GM18868 (cell line): ENCODE measurements at regions not wholly inside any gene's neighbourhood (a gene's known extent, or its start where the extent isn't known, plus 50 kb on each side); places are given as distances from the start of the nearest gene placed in this dataset.

Experiments
- ATAC-seq: cut with Tn5 transposase; IDR thresholded peaks from one replicate; pipeline ENCODE4 v1.9.1; 2021; ENCODE audit warnings: mild to moderate bottlenecking, moderate library complexity; ENCODE audit not compliant: unreplicated experiment

- ATAC-seq: no peak
Observed at GRCh38 chr5:38101897-38102296, 156.5 kb upstream of the EGFLAM start.

GRCh38 chr5:38099205-38100168, 158.9 kb upstream of the EGFLAM start:
- no peak for ATAC-seq

GRCh38 chr5:38094889-38095288, 163.5 kb upstream of the EGFLAM start:
- ATAC-seq: no peak

- ATAC-seq: no peak
Observed at GRCh38 chr5:38093855-38094254, 164.5 kb upstream of the EGFLAM start.

- no peak for ATAC-seq
Observed at GRCh38 chr5:38086777-38087176, 171.6 kb upstream of the EGFLAM start.

- ATAC-seq: no peak
Observed at GRCh38 chr5:38079620-38080402, 178.5 kb upstream of the EGFLAM start.

GRCh38 chr5:38078161-38078560, 180.2 kb upstream of the EGFLAM start:
- no peak for ATAC-seq

GRCh38 chr5:38077652-38078051, 180.7 kb upstream of the EGFLAM start:
- ATAC-seq: no peak

- ATAC-seq: no peak
Observed at GRCh38 chr5:38071831-38072694, 186.3 kb upstream of the EGFLAM start.

- ATAC-seq: no peak
Observed at GRCh38 chr5:38070304-38070950, 187.9 kb upstream of the EGFLAM start.

GRCh38 chr5:38069360-38069759, 189.0 kb upstream of the EGFLAM start:
- no peak for ATAC-seq

- ATAC-seq: no peak
Observed at GRCh38 chr5:38060354-38060753, 198.0 kb upstream of the EGFLAM start.

- ATAC-seq: no peak
Observed at GRCh38 chr5:38059876-38060275, 198.5 kb upstream of the EGFLAM start.

GRCh38 chr5:38051711-38052511, 206.4 kb upstream of the EGFLAM start:
- ATAC-seq: no peak

GRCh38 chr5:38048400-38048799, 208.6 kb upstream of the GDNF start:
- no peak for ATAC-seq

- ATAC-seq: no peak
Observed at GRCh38 chr5:38046103-38046502, 206.3 kb upstream of the GDNF start.

GRCh38 chr5:38045446-38045845, 205.6 kb upstream of the GDNF start:
- no peak for ATAC-seq

- no peak for ATAC-seq
Observed at GRCh38 chr5:38039826-38040225, 200.0 kb upstream of the GDNF start.

GRCh38 chr5:38039091-38039490, 199.2 kb upstream of the GDNF start:
- ATAC-seq: no peak

GRCh38 chr5:38036765-38037164, 196.9 kb upstream of the GDNF start:
- ATAC-seq: no peak
